Cardiac muscle cell (in vitro differentiated cells and primary cell): ENCODE measurements at regions not wholly inside any gene's neighbourhood (a gene's known extent, or its start where the extent isn't known, plus 50 kb on each side); places are given as distances from the start of the nearest gene placed in this dataset.

ENCODE experiments used
- DNase-seq, 2 donors: peaks; one replicate each; pipeline versions ENCODE4 v3.0.0 to v3.0.0-alpha.2; 2010 to 2017; ENCODE audit warnings: low read depth in 1 of 2, low spot score in 1 of 2
- H3K27ac ChIP-seq: fragments of 200-600 bp; sonication (generic); 2 replicates; pipeline ENCODE4 v1.5.1; 2016
- H3K27me3 ChIP-seq: fragments of 200-600 bp; sonication (generic); 2 replicates; pipeline ENCODE4 v1.6.0; 2016; ENCODE audit warnings: control low read depth
- H3K36me3 ChIP-seq: fragments of 200-600 bp; sonication (generic); 2 replicates; pipeline ENCODE4 v1.5.1; 2016; ENCODE audit warnings: control low read depth
- H3K4me1 ChIP-seq: fragments of 200-600 bp; sonication (generic); 2 replicates; pipeline ENCODE4 v1.8.1; 2017; ENCODE audit warnings: low read depth, mild to moderate bottlenecking, mixed run types
- H3K4me3 ChIP-seq: fragments of 200-600 bp; sonication (generic); 2 replicates; pipeline ENCODE4 v1.5.1; 2016; ENCODE audit warnings: mild to moderate bottlenecking
- H3K9me3 ChIP-seq: fragments of 200-600 bp; sonication (generic); 2 replicates; pipeline ENCODE4 v1.5.1; 2017; ENCODE audit warnings: low read depth, mild to moderate bottlenecking, control low read depth
- CTCF ChIP-seq: IDR thresholded peaks from 2 replicates; pipeline ENCODE4 v1.5.1; 2012; ENCODE audit warnings: low read depth, mild to moderate bottlenecking, low read length

GRCh38 chr6:14470101-14470500, 352.5 kb downstream of the CD83 start:
- no peak for DNase-seq
- peaks cover 8% of the 10 kb centered on the region for H3K4me1 ChIP-seq
- H3K9me3 ChIP-seq: no peaks in the 10 kb centered on the region
- H3K27me3 ChIP-seq: no peaks in the 10 kb centered on the region
- H3K4me3 ChIP-seq: no peak overlapping the region
- peak overlapping the region; percentile 54 for H3K27ac ChIP-seq
- no peak for TF ChIP-seq CTCF
- H3K36me3 ChIP-seq: no peaks in the 10 kb centered on the region

- Histone ChIP-seq H3K4me3 (no peak overlapping the region), H3K9me3 (no peaks in the 10 kb centered on the region), H3K4me1 (peaks cover 8% of the 10 kb centered on the region), H3K27ac (peak overlapping the region; percentile 54), H3K27me3 (no peaks in the 10 kb centered on the region), H3K36me3 (no peaks in the 10 kb centered on the region)
- DNase-seq: peak in 1 of 2 donors; percentile 69
- no peak for TF ChIP-seq CTCF
These were observed 353.1 kb downstream of the CD83 start for GRCh38 chr6:14470671-14471070.

DNA sequence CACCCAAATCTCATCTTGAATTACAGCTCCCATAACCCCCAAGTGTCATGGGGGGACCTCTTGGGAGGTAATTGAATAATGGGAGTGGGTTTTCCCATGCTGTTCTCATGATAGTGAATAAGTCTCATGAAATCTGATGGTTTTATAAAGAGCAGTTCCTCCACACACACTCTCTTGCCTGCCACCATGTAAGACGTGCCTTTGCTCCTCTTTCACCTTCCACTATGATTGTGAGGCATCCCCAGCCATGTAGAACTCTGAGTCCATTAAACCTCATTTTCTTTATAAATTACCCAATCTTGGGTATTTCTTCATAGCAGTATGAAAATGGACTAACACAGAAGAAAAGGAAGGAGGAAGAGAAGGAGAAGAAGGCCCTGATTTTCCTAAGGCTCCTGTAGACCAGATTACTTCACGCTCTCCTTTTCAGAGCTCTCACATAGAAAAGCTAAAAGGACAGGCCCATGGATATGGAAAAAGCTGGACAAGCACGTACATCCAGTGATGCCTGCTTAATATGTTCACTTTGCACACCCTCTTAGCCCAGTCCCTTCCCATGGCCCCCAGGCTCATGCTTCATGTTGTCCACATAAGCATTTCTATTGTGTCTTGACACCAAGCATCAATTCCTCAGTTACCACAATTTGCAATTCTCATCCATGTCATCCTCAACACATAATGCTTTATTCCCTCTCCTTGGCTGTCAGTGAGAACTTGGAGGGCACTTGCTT, 354.8 kb downstream of the CD83 start:
- TF ChIP-seq CTCF: no peak
- H3K36me3 ChIP-seq: no peaks in the 10 kb centered on the region
- H3K4me3 ChIP-seq: no peak overlapping the region
- DNase-seq: no peak
- H3K27me3 ChIP-seq: no peaks in the 10 kb centered on the region
- H3K4me1 ChIP-seq: peaks cover 14% of the 10 kb centered on the region
- no peaks in the 10 kb centered on the region for H3K9me3 ChIP-seq
- no peak overlapping the region for H3K27ac ChIP-seq

- H3K4me3 ChIP-seq: no peak overlapping the region
- TF ChIP-seq CTCF: no peak
These were observed 355.4 kb downstream of the CD83 start for GRCh38 chr6:14472986-14473337.

DNA sequence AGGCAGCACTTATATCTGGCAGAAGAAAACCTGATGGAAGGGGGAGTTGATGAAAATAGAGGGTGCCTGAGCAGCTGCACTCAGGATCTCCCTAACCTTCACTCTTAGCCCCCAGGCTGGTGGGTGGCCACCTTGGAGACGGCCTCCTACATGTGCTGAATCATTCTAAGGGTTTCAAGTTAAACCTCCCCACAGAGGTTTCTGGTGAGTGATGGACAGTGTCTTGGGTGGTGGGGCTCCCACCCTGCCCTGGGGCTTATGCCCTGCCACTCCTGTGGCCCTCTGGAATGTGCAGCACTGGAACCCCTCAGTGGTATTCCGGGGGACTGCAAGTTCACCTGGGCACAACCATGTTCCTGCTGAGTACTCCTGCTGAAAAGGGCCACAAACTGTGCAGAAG, 357.2 kb downstream of the CD83 start:
- H3K36me3 ChIP-seq: no peaks in the 10 kb centered on the region
- no peak overlapping the region for H3K27ac ChIP-seq
- H3K4me3 ChIP-seq: no peak overlapping the region
- peaks cover 13% of the 10 kb centered on the region for H3K4me1 ChIP-seq
- TF ChIP-seq CTCF: no peak
- no peak for DNase-seq
- H3K9me3 ChIP-seq: no peaks in the 10 kb centered on the region
- no peaks in the 10 kb centered on the region for H3K27me3 ChIP-seq

More at GRCh38 chr6:14472986-14473337, 355.4 kb downstream of the CD83 start:
- Histone ChIP-seq H3K4me1 (peaks cover 14% of the 10 kb centered on the region), H3K27me3 (no peaks in the 10 kb centered on the region), H3K9me3 (no peaks in the 10 kb centered on the region), H3K27ac (no peak overlapping the region), H3K36me3 (no peaks in the 10 kb centered on the region)
- DNase-seq: peak in 1 of 2 donors; percentile 44
